ENCODE measurements at regions not wholly inside any gene's neighbourhood (a gene's known extent, or its start where the extent isn't known, plus 50 kb on each side); places are given as distances from the start of the nearest gene placed in this dataset.

- no peaks in the 10 kb centered on the region for H3K27me3 ChIP-seq
- no peaks in the 10 kb centered on the region for H3K9me3 ChIP-seq
- TF ChIP-seq, protein P1, sequence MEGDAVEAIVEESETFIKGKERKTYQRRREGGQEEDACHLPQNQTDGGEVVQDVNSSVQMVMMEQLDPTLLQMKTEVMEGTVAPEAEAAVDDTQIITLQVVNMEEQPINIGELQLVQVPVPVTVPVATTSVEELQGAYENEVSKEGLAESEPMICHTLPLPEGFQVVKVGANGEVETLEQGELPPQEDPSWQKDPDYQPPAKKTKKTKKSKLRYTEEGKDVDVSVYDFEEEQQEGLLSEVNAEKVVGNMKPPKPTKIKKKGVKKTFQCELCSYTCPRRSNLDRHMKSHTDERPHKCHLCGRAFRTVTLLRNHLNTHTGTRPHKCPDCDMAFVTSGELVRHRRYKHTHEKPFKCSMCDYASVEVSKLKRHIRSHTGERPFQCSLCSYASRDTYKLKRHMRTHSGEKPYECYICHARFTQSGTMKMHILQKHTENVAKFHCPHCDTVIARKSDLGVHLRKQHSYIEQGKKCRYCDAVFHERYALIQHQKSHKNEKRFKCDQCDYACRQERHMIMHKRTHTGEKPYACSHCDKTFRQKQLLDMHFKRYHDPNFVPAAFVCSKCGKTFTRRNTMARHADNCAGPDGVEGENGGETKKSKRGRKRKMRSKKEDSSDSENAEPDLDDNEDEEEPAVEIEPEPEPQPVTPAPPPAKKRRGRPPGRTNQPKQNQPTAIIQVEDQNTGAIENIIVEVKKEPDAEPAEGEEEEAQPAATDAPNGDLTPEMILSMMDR (IDR thresholded peaks at IDR 0.05) = peak; percentile 26 to 28
- no peak overlapping the region for H3K27ac ChIP-seq
- DNase-seq = no peak
- H3K4me1 ChIP-seq = peaks cover 0 to 6% (median 0%) of the 10 kb centered on the region in 4 donors
- no peaks in the 10 kb centered on the region for H3K36me3 ChIP-seq
- H3K4me3 ChIP-seq = no peak overlapping the region
- intact Hi-C loops (cut with DNase I; ENCODE audit: low total_unique reads) = loop anchor here (5.0 kb wide), 1 partner anchor 291 kb away; no protein-coding TSS in a partner anchor
Measured at GRCh38 chr6:159463119-159463829, 229.8 kb downstream of the SOD2 start.

GRCh38 chr6:159462431-159462830 is 230.6 kb downstream of the SOD2 start:
- TF ChIP-seq, protein P1 (IDR thresholded peaks at IDR 0.05) = no peak
- intact Hi-C loops (cut with DNase I; ENCODE audit: low total_unique reads) = loop anchor here (5.0 kb wide), 1 partner anchor 290 kb away; no protein-coding TSS in a partner anchor
- H3K9me3 ChIP-seq = no peaks in the 10 kb centered on the region

DNA sequence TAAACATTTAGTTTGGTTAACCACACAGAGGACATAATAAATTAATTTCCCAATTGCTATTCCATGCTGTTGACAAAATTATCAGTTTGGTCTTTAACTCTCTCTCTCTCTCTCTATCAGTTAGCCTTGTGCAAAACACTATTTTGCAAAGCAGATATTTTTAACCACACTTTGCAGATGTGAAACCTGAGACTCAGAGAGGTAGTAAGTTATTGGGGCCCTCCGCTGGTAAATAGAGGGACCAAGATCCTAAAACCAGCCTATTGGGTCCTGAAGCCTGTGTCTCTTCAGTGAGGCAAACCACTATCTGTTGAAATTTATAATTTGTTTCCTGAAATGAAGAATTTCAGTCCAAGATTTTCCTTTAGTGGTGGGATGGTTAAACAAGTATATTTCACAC is 231.0 kb downstream of the SOD2 start:
- Histone ChIP-seq H3K9me3 (no peaks in the 10 kb centered on the region), H3K4me3 (no peak overlapping the region), H3K4me1 (peaks cover 0 to 6% (median 0%) of the 10 kb centered on the region in 4 donors), H3K36me3 (no peaks in the 10 kb centered on the region), H3K27me3 (no peaks in the 10 kb centered on the region), H3K27ac (no peak overlapping the region)
- no peak for DNase-seq
- intact Hi-C loops (cut with DNase I; ENCODE audit: low total_unique reads) = loop anchor here (5.0 kb wide), 1 partner anchor 290 kb away; no protein-coding TSS in a partner anchor
- TF ChIP-seq, protein P1 (IDR thresholded peaks at IDR 0.05) = no peak

More at GRCh38 chr6:159462431-159462830, 230.6 kb downstream of the SOD2 start:
- no peaks in the 10 kb centered on the region for H3K27me3 ChIP-seq
- H3K4me3 ChIP-seq = no peak overlapping the region
- peaks cover 0 to 6% (median 0%) of the 10 kb centered on the region in 4 donors for H3K4me1 ChIP-seq
- no peak for DNase-seq
- no peaks in the 10 kb centered on the region for H3K36me3 ChIP-seq
- no peak overlapping the region for H3K27ac ChIP-seq

DNA sequence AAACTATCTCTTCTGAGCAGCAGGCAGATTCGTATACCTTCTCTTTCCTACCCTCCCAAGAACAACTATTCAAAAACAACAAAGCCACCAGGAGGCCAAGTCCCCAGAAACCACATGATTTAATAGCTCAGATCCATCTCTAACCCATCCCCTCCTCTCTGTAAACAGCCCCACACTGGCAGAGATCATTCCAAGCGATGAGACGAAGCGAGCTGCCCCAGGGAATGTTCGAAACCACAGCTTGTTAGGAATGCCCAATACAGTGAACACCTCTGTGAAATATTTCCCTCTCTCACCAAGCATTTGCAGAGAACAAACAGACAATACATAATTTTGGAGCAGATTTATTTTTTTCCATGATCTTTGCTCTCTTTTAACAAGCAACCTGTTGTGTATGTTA is 231.8 kb downstream of the SOD2 start:
- Histone ChIP-seq H3K27me3 (no peaks in the 10 kb centered on the region), H3K27ac (no peak overlapping the region), H3K36me3 (no peaks in the 10 kb centered on the region), H3K9me3 (no peaks in the 10 kb centered on the region), H3K4me1 (peaks cover 0 to 6% (median 0%) of the 10 kb centered on the region in 4 donors), H3K4me3 (no peak overlapping the region)
- no peak for DNase-seq
- intact Hi-C loops (cut with DNase I; ENCODE audit: low total_unique reads) = loop anchor here (5.0 kb wide), 1 partner anchor 289 kb away; no protein-coding TSS in a partner anchor
- TF ChIP-seq, protein P1 (IDR thresholded peaks at IDR 0.05) = no peak

GRCh38 chr6:159460476-159460875 is 232.6 kb downstream of the SOD2 start:
- no peak for DNase-seq
- intact Hi-C loops (cut with DNase I; ENCODE audit: low total_unique reads) = loop anchor here (5.0 kb wide), 1 partner anchor 288 kb away; no protein-coding TSS in a partner anchor
- Histone ChIP-seq H3K27ac (no peak overlapping the region), H3K9me3 (no peaks in the 10 kb centered on the region), H3K36me3 (no peaks in the 10 kb centered on the region), H3K27me3 (no peaks in the 10 kb centered on the region), H3K4me1 (peaks cover 0 to 6% (median 2%) of the 10 kb centered on the region in 4 donors), H3K4me3 (no peak overlapping the region)
- TF ChIP-seq, protein P1 (IDR thresholded peaks at IDR 0.05) = no peak
